ENCODE measurements at regions not wholly inside any gene's neighbourhood (a gene's known extent, or its start where the extent isn't known, plus 50 kb on each side); places are given as distances from the start of the nearest gene placed in this dataset.

- no peak for DNase-seq (ENCODE audit: low read depth)
These were observed 54.4 kb upstream of the BTG1 start for GRCh38 chr12:92199819-92200576.

GRCh38 chr12:92197815-92198214, 52.2 kb upstream of the BTG1 start:
- DNase-seq (ENCODE audit: low read depth) = no peak

GRCh38 chr12:92196368-92196767, 50.7 kb upstream of the BTG1 start:
- no peak for DNase-seq (ENCODE audit: low read depth)

Measured in HT1080 (cell line).